HG03108 (cell line): ENCODE measurements at regions not wholly inside any gene's neighbourhood (a gene's known extent, or its start where the extent isn't known, plus 50 kb on each side); places are given as distances from the start of the nearest gene placed in this dataset.

Experiments used
- ATAC-seq: cut with Tn5 transposase; IDR thresholded peaks from one replicate; pipeline ENCODE4 v1.9.1; 2021; ENCODE audit warnings: moderate library complexity; ENCODE audit not compliant: unreplicated experiment

DNA sequence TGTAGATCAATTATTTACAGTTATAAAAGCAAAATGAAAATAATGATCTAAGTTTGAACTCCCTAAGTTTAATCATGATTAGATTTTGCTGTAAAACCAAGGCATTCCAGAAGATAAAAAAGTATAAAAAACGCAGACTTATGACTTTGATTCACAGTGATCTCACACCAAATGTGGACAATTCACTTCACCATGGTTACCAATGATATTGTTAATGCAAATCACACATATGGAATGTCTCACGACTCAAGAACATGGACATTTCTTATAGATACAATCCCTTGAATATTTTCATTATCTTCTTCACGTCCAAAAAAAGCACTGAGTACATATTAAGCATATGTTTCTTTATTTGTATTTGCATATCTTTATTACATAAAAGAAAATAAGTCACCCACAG, 1054.2 kb downstream of the NAALADL2 start:
- ATAC-seq, result no peak

DNA sequence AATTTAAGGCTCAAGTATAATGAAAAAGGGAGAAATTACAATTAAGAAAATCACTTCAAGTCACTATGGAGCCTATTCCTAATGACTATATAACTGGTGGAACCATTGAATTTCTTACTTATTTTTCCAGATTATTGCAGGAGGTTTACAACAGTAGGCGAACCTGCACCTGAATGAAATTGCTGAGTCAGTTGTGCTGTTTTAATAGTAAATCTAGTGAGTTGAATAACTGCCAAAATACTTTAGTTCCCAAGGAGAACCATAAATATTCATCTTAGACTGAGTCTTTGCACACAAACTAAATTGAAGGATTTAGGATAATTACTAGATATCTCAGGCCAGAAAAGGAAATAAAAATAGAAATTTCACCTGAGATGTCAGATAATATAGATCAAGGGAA, 1052.8 kb downstream of the NAALADL2 start:
- no peak for ATAC-seq

DNA sequence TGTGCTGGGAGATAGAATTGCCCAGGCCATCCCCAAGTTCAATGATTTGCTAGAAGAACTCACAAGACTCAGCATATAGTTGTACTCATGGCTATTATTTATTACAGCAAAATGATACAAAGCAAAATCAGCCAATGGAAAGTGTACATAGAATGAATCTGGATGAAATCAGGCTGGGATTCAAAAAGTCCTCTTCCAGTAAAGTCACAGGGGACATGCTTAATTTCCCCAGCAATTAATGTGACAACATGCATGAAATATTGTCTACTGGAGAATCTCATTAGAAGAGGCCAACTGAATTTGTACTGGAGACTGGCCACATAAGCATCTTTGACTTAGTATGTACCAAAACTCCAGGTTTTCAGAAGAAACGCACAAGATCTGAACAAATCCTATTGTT, 1043.1 kb downstream of the NAALADL2 start:
- no peak for ATAC-seq

DNA sequence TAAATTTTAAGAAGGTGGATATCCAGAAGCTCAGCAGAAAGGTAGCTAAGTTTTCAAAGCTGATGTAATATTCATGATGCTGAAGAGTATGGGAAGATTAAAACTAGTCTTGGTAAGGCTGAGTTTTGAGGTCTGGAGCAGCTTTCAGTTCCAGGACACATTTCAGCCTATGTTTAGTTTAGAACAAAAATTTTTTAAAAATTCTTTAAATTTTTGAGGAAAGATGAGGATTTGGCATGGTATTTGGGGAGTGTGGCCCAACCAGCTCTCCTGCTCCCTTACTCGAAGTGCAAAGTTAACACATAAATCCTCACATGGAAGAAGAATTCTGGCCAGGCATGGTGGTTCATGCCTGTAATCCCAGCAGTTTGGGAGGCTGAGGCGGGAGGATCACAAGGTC, 1039.1 kb downstream of the NAALADL2 start:
- no peak for ATAC-seq

DNA sequence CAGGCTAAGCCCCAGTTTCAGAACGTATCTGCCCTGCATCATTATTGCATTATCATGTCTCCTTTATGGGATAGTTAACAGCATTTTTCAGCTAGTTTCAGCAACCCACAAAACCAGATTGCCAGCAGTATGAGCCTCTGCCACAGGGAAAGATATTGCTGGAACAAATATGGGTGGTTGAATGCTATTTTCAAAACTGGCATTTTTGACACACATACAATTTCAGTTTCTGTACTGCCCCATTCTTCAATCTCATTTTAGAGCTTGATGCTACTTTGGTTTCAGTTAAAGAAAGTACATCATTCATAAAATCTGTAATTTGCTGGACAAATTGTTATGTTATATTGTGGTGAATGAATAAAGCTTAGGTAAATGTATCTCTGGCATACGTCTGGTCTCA, 1037.5 kb downstream of the NAALADL2 start:
- ATAC-seq, result no peak

DNA sequence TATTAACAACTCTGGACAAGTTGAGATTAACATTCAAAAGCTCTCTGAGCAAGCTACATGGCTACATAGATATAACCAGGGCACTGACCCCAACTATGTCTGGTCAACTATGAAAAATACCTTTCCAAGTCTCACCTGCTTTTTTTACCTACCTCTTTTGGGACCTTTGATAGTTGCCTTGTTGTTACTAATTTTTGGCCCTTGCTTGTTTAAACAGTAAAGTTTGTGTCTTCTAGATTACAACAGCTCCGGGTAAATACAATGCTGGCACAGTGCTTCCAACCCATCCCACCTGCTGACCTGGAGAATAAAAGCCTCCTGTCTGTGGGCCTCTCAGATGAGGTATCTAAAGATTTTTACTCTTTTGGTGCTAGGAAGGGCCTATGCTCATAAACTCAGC, 1036.6 kb downstream of the NAALADL2 start:
- ATAC-seq, result no peak

DNA sequence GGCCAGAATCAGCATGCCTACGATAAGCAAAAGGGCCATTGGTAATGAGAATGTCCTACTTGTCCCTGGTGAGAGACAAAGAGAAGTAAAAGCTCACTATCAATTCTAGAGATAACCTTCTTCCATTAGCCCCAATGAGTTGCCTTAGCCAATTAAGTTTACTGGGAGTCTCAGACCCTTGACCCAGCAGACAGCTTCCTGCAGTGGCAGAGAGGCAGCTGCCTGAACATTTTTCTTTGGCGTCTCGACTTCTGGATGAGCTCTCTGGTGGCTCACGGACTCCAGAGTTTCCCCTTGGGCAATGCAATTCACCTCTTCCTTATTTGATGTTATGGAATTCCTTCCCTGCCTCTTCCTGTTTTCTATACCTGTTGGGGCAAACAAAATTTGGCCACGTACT, 1034.4 kb downstream of the NAALADL2 start:
- no peak for ATAC-seq

DNA sequence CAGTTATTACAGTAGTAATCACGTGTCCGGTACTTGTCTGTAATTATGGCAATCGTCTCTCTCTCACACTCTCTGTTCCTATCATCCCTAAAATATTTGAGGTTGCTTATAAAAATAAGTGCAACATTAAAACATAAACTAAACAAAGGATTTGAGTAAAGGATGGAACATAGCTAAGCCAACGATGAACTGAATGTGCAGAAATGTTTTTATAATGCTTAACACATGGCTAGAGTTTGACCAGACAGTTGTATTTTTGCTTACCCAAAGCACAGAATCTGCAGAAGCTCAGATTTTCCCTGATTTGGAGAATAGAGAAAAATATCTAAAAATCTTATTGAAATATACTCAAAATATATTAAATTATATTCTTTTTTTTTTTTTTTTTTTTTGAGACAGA, 1030.9 kb downstream of the NAALADL2 start:
- ATAC-seq, result no peak

DNA sequence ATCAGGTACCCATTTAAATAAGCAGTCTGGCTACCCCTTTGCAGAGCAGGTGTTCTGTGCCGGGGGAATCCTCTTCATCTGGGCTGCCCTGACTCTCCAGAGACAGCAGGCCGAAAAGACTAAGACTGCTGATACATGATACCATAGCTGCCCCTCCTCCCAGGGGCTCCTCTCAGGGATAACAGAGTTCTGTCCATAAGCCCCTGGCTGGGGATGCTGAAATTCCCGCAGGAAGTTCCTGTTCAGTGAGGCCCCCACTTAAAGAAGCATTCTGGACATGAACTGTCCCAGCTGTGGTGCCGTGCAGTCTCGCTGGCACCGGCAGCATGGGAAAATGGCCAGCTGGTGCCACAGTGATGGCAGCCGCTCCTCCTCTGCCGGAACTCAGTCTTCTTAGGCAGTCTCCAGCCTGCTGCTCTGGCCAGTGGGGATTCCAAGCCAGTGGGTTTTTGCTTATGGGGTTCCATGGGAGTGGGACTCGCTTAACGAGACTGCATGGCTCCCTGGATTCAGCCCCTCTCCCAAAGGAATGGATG, 1026.2 kb downstream of the NAALADL2 start:
- no peak for ATAC-seq

DNA sequence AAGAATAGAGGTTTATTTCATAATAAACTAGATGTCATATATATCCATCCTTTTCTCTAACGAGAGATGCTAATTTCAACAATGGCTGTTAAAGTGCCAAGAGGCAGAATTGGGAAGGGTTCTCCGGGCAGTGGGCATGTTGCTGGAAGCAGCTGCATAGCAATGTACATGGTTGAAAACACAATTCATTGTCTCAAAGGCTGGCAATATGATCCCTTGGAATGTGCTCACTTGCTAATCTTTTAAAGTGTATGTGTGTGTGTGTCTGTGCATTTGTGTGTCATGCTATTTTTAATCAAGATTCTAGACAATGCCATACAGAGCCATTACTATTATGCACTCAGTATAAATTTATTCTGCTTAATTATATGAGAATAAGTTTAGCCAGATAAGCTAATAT, 1020.3 kb downstream of the NAALADL2 start:
- ATAC-seq, result no peak

DNA sequence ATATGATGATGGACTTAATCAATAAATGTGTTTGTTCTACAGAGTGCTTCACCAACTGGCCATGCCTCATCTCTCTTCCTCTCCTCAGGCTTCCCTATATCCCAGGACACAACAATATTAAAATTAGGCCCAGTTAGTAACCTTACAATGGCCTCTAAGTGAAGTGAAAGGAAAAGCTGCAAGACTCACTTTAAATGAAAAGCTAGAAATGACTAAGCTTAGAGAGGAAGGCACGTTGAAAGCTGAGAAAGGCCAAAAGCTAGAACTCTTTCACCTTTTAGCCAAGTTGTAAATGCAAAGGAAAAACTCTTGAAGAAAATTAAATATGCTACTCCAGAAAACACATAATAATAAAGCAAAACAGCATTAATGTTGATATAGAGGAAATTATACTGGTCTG, 1010.3 kb downstream of the NAALADL2 start:
- no peak for ATAC-seq

DNA sequence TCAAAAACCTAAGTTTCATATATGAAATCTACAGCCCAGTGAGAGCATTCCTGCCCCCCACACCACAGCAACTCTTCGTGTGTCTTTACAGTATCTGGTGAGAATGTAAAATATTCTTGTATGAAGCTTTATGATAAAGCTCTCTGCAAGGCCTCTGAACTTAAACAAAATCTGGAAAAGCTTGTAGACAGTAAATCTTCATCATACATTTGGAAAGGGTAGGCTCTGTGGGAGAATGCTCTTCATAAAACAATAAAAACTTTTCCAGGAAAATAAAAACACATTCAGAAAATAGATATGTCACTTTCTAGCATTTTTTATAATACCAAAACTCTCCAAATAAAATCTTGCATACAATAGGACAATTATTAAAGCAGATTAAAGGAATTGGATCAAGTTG, 1009.5 kb downstream of the NAALADL2 start:
- no peak for ATAC-seq

DNA sequence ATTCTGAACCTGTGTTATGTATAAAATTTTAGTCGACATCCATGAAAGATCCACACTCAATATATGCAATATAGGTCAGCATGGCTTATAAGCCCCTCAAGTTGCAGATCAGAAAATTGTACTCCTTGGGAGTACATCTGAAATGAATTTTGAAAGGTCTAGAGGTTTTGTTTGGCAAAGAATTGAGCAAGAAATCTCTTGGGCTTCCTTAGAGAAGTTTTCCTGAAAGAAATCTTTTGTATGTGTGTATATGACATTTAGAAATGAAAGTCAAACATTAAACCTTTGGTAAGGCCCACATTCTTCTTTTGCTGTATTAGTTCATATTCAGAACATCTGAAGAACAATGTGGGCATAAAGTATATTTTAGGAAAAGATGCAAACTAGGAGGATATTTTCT, 1006.6 kb downstream of the NAALADL2 start:
- no peak for ATAC-seq

DNA sequence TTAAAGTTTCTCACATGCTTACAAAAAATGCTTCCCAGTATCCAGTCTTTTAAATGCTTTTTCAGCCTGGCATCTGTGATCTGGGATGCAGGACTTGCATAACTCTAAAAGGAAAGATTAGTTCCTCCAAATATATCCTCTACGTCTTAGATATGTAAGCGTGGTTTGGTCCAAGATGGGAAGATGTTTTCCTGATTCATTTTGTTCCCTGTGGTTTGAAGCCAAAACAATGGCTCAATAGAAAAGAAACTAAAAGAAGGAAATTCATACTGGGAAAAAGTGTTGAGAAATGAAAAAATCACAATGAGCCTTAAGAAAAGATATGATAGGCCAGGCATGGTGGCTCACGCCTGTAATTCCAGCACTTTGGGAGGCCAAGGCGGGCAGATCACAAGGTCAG, 1002.8 kb downstream of the NAALADL2 start:
- ATAC-seq, result no peak
